GM12865 (cell line): ENCODE measurements at regions not wholly inside any gene's neighbourhood (a gene's known extent, or its start where the extent isn't known, plus 50 kb on each side); places are given as distances from the start of the nearest gene placed in this dataset.
"Not testable (repeated sequence)": the region's sequence is repeated elsewhere in the genome, so short reads cannot be mapped to it uniquely, and the experiment has no call there.

ENCODE experiments used
- DNase-seq: peaks from one replicate; pipeline ENCODE4 v3.0.0; 2010; ENCODE audit warnings: low read depth
- H3K4me3 ChIP-seq: 2 replicates; pipeline ENCODE4 v1.5.1; 2011; ENCODE audit warnings: mild to moderate bottlenecking, low read depth, low read length, control low read depth
- CTCF ChIP-seq: IDR thresholded peaks from 2 replicates; pipeline ENCODE4 v1.5.1; 2011; ENCODE audit warnings: low read length, control low read depth, low read depth, inconsistent platforms; ENCODE audit not compliant: insufficient read depth; ENCODE audit errors: missing control alignments

GRCh38 chr2:58410549-58410948 is 169.4 kb upstream of the FANCL start:
- no peak overlapping the region for H3K4me3 ChIP-seq
- DNase-seq = no peak
- TF ChIP-seq CTCF = no peak

GRCh38 chr2:58407487-58407886 is 166.4 kb upstream of the FANCL start:
- no peak overlapping the region for H3K4me3 ChIP-seq
- no peak for TF ChIP-seq CTCF
- DNase-seq = no peak

- DNase-seq = no peak
- TF ChIP-seq CTCF = no peak
- no peak overlapping the region for H3K4me3 ChIP-seq
These were observed 164.2 kb upstream of the FANCL start for GRCh38 chr2:58405341-58405740.

GRCh38 chr2:58401936-58402335 is 160.8 kb upstream of the FANCL start:
- DNase-seq = no peak
- H3K4me3 ChIP-seq = no peak overlapping the region
- TF ChIP-seq CTCF = no peak

GRCh38 chr2:58398406-58398805 is 157.3 kb upstream of the FANCL start:
- TF ChIP-seq CTCF = no peak
- H3K4me3 ChIP-seq = no peak overlapping the region
- no peak for DNase-seq

- no peak for TF ChIP-seq CTCF
- no peak overlapping the region for H3K4me3 ChIP-seq
- DNase-seq = no peak
These were observed 146.6 kb upstream of the FANCL start for GRCh38 chr2:58387701-58388100.

- not testable (repeated sequence) for H3K4me3 ChIP-seq, DNase-seq
These were observed 145.8 kb upstream of the FANCL start for GRCh38 chr2:58386904-58387303.

GRCh38 chr2:58378152-58378551 is 137.0 kb upstream of the FANCL start:
- DNase-seq = no peak
- TF ChIP-seq CTCF = no peak
- no peak overlapping the region for H3K4me3 ChIP-seq
